ENCODE measurements at regions not wholly inside any gene's neighbourhood (a gene's known extent, or its start where the extent isn't known, plus 50 kb on each side); places are given as distances from the start of the nearest gene placed in this dataset.

- DNase-seq: no peak
- no peaks in the 10 kb centered on the region for H3K4me1 Mint-ChIP-seq
- CTCF ChIA-PET: no interaction called here
- H3K27me3 Mint-ChIP-seq: no peaks in the 10 kb centered on the region
- H3K36me3 Mint-ChIP-seq: no peaks in the 10 kb centered on the region
- no peak overlapping the region for H3K4me3 Mint-ChIP-seq
- no peak overlapping the region for H3K27ac Mint-ChIP-seq
- H3K9me3 Mint-ChIP-seq: no peaks in the 10 kb centered on the region
Measured at GRCh38 chr12:114302606-114303315, 103.2 kb downstream of the TBX5 start.

- H3K4me1 Mint-ChIP-seq: no peaks in the 10 kb centered on the region
- no peak for DNase-seq
- H3K9me3 Mint-ChIP-seq: no peaks in the 10 kb centered on the region
- H3K27ac Mint-ChIP-seq: no peak overlapping the region
- H3K27me3 Mint-ChIP-seq: no peaks in the 10 kb centered on the region
- H3K36me3 Mint-ChIP-seq: no peaks in the 10 kb centered on the region
- H3K4me3 Mint-ChIP-seq: no peak overlapping the region
- CTCF ChIA-PET: no interaction called here
Measured at GRCh38 chr12:114302117-114302516, 103.8 kb downstream of the TBX5 start.

GRCh38 chr12:114294303-114294685 lies 111.7 kb downstream of the TBX5 start:
- Mint-ChIP-seq H3K4me1 (no peaks in the 10 kb centered on the region), H3K36me3 (no peaks in the 10 kb centered on the region), H3K9me3 (no peaks in the 10 kb centered on the region), H3K4me3 (no peak overlapping the region), H3K27me3 (no peaks in the 10 kb centered on the region), H3K27ac (no peak overlapping the region)
- CTCF ChIA-PET: no interaction called here
- DNase-seq: no peak

- Mint-ChIP-seq H3K9me3 (no peaks in the 10 kb centered on the region), H3K36me3 (no peaks in the 10 kb centered on the region)
Measured at GRCh38 chr12:114293571-114294302, 112.2 kb downstream of the TBX5 start.

GRCh38 chr12:114293073-114293472 lies 112.9 kb downstream of the TBX5 start:
- Mint-ChIP-seq H3K4me1 (no peaks in the 10 kb centered on the region), H3K27me3 (no peaks in the 10 kb centered on the region), H3K9me3 (no peaks in the 10 kb centered on the region), H3K4me3 (no peak overlapping the region), H3K36me3 (no peaks in the 10 kb centered on the region), H3K27ac (no peak overlapping the region)
- CTCF ChIA-PET: no interaction called here
- no peak for DNase-seq

More at GRCh38 chr12:114293571-114294302, 112.2 kb downstream of the TBX5 start:
- Mint-ChIP-seq H3K27me3 (no peaks in the 10 kb centered on the region), H3K4me1 (no peaks in the 10 kb centered on the region), H3K27ac (no peak overlapping the region), H3K4me3 (no peak overlapping the region)
- no peak for DNase-seq
- CTCF ChIA-PET: no interaction called here

- H3K4me1 Mint-ChIP-seq: no peaks in the 10 kb centered on the region
- no peak overlapping the region for H3K27ac Mint-ChIP-seq
- H3K4me3 Mint-ChIP-seq: no peak overlapping the region
- no peaks in the 10 kb centered on the region for H3K9me3 Mint-ChIP-seq
- no peak for DNase-seq
- no peaks in the 10 kb centered on the region for H3K27me3 Mint-ChIP-seq
- CTCF ChIA-PET: no interaction called here
- no peaks in the 10 kb centered on the region for H3K36me3 Mint-ChIP-seq
Measured at GRCh38 chr12:114291389-114292060, 114.4 kb downstream of the TBX5 start.

- H3K27ac Mint-ChIP-seq: no peak overlapping the region
- no peak overlapping the region for H3K4me3 Mint-ChIP-seq
- no peaks in the 10 kb centered on the region for H3K4me1 Mint-ChIP-seq
- no peaks in the 10 kb centered on the region for H3K27me3 Mint-ChIP-seq
- H3K9me3 Mint-ChIP-seq: no peaks in the 10 kb centered on the region
- no peak for DNase-seq
- H3K36me3 Mint-ChIP-seq: no peaks in the 10 kb centered on the region
- CTCF ChIA-PET: no interaction called here
Measured at GRCh38 chr12:114287821-114288525, 118.0 kb downstream of the TBX5 start.

- H3K27ac Mint-ChIP-seq: no peak overlapping the region
- no peak for DNase-seq
- no peak overlapping the region for H3K4me3 Mint-ChIP-seq
- no peaks in the 10 kb centered on the region for H3K27me3 Mint-ChIP-seq
- CTCF ChIA-PET: interaction anchor here (0.5 kb wide), 1 partner anchor 371 kb away, joined by 3 read pairs; no protein-coding TSS in a partner anchor
- H3K36me3 Mint-ChIP-seq: no peaks in the 10 kb centered on the region
- no peaks in the 10 kb centered on the region for H3K9me3 Mint-ChIP-seq
- no peaks in the 10 kb centered on the region for H3K4me1 Mint-ChIP-seq
Measured at GRCh38 chr12:114286145-114286544, 119.8 kb downstream of the TBX5 start.

- no peaks in the 10 kb centered on the region for H3K27me3 Mint-ChIP-seq
- DNase-seq: no peak
- CTCF ChIA-PET: no interaction called here
- no peak overlapping the region for H3K27ac Mint-ChIP-seq
- H3K4me3 Mint-ChIP-seq: no peak overlapping the region
- H3K9me3 Mint-ChIP-seq: no peaks in the 10 kb centered on the region
- H3K4me1 Mint-ChIP-seq: no peaks in the 10 kb centered on the region
- no peaks in the 10 kb centered on the region for H3K36me3 Mint-ChIP-seq
Measured at GRCh38 chr12:114285554-114285953, 120.4 kb downstream of the TBX5 start.

- Mint-ChIP-seq H3K27ac (no peak overlapping the region), H3K9me3 (no peaks in the 10 kb centered on the region), H3K27me3 (no peaks in the 10 kb centered on the region), H3K4me1 (no peaks in the 10 kb centered on the region), H3K4me3 (no peak overlapping the region), H3K36me3 (no peaks in the 10 kb centered on the region)
- CTCF ChIA-PET: no interaction called here
- DNase-seq: no peak
Measured at GRCh38 chr12:114284041-114284440, 121.9 kb downstream of the TBX5 start.

GRCh38 chr12:114275932-114276785 lies 129.8 kb downstream of the TBX5 start:
- H3K27ac Mint-ChIP-seq: no peak overlapping the region
- no peaks in the 10 kb centered on the region for H3K9me3 Mint-ChIP-seq
- CTCF ChIA-PET: no interaction called here
- H3K36me3 Mint-ChIP-seq: no peaks in the 10 kb centered on the region
- no peak overlapping the region for H3K4me3 Mint-ChIP-seq
- H3K4me1 Mint-ChIP-seq: no peaks in the 10 kb centered on the region
- no peak for DNase-seq
- H3K27me3 Mint-ChIP-seq: no peaks in the 10 kb centered on the region

GRCh38 chr12:114275086-114275485 lies 130.9 kb downstream of the TBX5 start:
- no peaks in the 10 kb centered on the region for H3K9me3 Mint-ChIP-seq
- CTCF ChIA-PET: no interaction called here
- no peaks in the 10 kb centered on the region for H3K4me1 Mint-ChIP-seq
- no peak overlapping the region for H3K4me3 Mint-ChIP-seq
- H3K27me3 Mint-ChIP-seq: no peaks in the 10 kb centered on the region
- no peak overlapping the region for H3K27ac Mint-ChIP-seq
- no peaks in the 10 kb centered on the region for H3K36me3 Mint-ChIP-seq
- DNase-seq: no peak

- CTCF ChIA-PET: no interaction called here
- Mint-ChIP-seq H3K9me3 (no peaks in the 10 kb centered on the region), H3K36me3 (no peaks in the 10 kb centered on the region), H3K27me3 (no peaks in the 10 kb centered on the region), H3K27ac (no peak overlapping the region), H3K4me3 (no peak overlapping the region), H3K4me1 (no peaks in the 10 kb centered on the region)
- DNase-seq: no peak
Measured at GRCh38 chr12:114274131-114274530, 131.8 kb downstream of the TBX5 start.

GRCh38 chr12:114272605-114273004 lies 133.3 kb downstream of the TBX5 start:
- no peak for DNase-seq
- no peaks in the 10 kb centered on the region for H3K9me3 Mint-ChIP-seq
- no peaks in the 10 kb centered on the region for H3K27me3 Mint-ChIP-seq
- no peak overlapping the region for H3K4me3 Mint-ChIP-seq
- no peak overlapping the region for H3K27ac Mint-ChIP-seq
- CTCF ChIA-PET: no interaction called here
- H3K36me3 Mint-ChIP-seq: no peaks in the 10 kb centered on the region
- no peaks in the 10 kb centered on the region for H3K4me1 Mint-ChIP-seq

All from activated naive CD4-positive, alpha-beta T cell treated with anti-CD3 and anti-CD28 coated beads, Interleukin-2, amount 10 ng/mL, durations not matched to agents 7 days and 5 days (primary cell).